GM19043 (cell line): ENCODE measurements at regions not wholly inside any gene's neighbourhood (a gene's known extent, or its start where the extent isn't known, plus 50 kb on each side); places are given as distances from the start of the nearest gene placed in this dataset.
"Not testable (repeated sequence)": the region's sequence is repeated elsewhere in the genome, so short reads cannot be mapped to it uniquely, and the experiment has no call there.

Experiments
- ATAC-seq: cut with Tn5 transposase; IDR thresholded peaks from one replicate; pipeline ENCODE4 v1.9.1; 2021; ENCODE audit warnings: low read depth; ENCODE audit not compliant: unreplicated experiment

DNA sequence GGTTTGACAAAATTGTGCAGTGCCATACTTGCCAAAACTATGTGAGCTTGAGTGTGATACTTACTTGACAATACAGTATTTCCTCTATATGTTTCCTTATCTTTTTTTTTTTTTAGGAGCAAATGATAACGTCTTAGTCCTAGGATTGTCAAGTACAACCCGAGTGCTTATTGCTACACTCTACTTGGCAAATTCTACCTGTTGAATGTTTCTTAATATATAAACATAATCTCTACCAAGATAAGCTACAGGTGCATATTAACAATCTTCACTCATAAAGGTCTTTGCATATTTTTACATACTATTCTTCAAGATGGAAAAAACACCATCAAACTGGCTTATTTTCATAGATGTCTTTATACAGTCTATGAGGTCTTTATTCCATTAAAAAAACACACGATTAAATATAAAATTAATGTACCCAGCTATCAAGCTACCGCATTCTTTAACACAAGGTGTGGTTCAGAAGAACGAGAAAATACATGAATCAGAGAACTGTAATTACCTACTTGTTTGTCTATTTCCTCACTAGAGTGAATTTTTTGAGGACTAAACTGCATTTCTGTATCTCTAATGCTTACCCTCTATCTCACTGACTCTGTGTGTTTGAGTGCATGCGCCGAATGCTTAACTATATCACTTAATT is 76.1 kb upstream of the PDSS1 start:
- no peak for ATAC-seq

GRCh38 chr10:26621889-26622711 is 75.4 kb upstream of the PDSS1 start:
- peak; percentile 66 for ATAC-seq

DNA sequence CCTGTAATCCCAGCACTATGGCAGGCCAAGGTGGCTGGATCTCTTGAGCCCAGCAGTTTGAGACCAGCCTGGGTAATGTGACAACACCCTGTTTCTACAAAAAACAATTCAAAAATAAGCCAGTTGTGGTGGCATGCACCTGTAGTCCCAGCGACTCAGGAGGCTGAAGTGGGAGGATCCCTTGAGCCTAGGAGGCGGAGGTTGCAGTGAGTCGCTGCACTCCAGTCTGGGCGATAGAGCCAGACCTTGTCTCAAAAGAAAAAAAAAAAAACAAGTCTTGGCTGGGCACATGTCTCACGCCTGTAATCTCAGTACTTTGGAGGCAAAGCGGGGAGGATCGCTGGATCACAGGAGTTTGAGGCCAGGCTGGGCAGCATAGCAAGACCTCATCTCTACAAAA is 74.6 kb upstream of the PDSS1 start:
- no peak for ATAC-seq

GRCh38 chr10:26624006-26624405 is 73.5 kb upstream of the PDSS1 start:
- ATAC-seq = no peak

DNA sequence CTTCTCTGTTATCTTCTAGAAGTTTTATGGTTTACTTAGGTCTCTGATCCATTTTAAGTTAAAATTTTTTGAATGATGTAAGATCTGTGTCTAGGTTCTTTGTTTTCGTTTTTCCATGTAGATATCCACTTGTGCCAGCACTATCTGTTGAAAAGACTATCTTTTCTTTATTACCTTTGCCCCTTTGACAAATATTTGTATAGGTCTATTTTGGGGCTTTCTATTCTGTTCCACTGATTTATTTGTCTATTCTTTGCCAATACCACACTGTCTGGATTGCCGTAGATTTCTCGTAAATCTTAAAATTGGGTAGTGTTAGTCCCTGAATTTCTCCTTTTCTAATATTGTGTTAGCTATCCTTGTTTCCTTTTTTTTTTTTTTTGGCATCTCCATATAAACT is 71.4 kb upstream of the PDSS1 start:
- ATAC-seq = no peak

DNA sequence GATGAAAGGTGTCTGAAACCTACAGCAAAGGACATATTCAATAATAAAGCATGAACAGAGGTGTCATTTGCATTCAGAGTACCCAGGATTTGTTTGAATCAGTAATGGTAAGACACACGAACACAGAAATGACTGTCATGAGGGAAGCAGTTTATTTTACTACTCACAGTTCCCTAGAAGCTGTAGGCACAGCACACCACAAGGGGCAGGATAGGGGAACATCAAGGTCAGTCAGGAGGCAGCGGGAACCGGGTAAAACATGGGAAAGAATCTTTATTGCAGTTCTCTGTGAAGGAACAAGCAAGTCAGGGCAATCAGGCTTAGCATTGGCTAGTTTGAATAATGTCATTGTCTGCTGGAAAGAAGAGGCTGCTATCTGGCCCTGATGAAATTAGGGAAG is 70.2 kb upstream of the PDSS1 start:
- no peak for ATAC-seq

- peak; percentile 67 for ATAC-seq
Measured at GRCh38 chr10:26628395-26628794, 69.1 kb upstream of the PDSS1 start.

- not testable (repeated sequence) for ATAC-seq
Measured at GRCh38 chr10:26632171-26632570, 65.3 kb upstream of the PDSS1 start.

GRCh38 chr10:26634111-26634510 is 63.4 kb upstream of the PDSS1 start:
- not testable (repeated sequence) for ATAC-seq

DNA sequence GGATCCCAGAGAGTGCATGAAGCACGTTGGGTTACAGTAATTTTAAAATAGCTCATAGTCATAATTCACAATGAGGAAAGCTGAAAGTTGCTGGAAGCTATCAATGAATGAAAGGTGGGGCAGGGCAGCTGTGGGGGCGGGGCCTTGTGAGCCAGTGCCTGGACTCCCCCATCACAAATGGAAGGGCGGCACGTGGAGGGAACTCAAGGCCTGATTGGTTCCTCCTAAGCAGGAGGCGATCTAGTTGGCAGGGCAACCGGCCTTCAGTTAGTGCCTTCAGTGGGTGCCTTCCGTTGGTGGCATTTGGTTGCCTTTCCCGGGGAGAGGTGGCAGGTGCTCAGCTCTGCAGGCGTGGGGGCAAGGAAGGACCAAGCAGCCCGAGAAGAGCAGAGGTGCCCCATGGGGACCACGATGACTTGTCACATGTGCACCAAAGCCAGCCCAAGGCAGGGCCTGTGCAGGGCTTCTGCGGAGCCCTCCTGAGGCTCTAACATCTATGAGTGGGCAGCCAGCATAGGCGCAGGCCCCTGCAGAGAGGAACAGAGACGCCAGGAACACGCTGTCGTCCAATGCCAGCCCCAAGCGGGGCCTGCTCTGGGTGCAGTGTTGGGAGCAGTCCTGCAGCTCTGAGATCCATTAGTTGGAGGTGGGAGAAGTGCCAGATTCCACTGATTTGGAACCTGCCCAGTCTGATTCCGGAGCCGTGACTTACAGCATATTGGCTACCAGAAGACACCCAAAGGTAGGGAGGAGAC is 59.8 kb upstream of the PDSS1 start:
- no peak for ATAC-seq

DNA sequence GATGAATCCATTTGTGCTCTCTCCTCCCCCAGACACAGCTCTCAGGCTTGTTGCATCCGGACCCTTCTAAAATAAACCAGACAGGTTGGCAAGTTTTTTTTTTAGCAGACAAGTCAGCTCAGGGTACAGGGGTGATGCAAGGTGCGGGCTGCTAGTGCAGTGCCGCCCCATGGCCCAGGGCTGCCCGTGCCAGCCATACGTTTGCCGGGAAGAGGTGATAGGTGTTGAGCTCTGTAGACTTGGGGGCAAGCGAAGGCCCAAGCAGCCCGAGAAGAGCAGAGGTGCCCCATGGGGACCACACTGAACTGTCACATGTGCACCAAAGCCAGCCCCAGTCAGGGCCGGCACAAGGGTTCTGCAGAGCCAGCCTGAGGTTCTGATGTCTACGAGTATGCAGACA is 57.1 kb upstream of the PDSS1 start:
- ATAC-seq = no peak

DNA sequence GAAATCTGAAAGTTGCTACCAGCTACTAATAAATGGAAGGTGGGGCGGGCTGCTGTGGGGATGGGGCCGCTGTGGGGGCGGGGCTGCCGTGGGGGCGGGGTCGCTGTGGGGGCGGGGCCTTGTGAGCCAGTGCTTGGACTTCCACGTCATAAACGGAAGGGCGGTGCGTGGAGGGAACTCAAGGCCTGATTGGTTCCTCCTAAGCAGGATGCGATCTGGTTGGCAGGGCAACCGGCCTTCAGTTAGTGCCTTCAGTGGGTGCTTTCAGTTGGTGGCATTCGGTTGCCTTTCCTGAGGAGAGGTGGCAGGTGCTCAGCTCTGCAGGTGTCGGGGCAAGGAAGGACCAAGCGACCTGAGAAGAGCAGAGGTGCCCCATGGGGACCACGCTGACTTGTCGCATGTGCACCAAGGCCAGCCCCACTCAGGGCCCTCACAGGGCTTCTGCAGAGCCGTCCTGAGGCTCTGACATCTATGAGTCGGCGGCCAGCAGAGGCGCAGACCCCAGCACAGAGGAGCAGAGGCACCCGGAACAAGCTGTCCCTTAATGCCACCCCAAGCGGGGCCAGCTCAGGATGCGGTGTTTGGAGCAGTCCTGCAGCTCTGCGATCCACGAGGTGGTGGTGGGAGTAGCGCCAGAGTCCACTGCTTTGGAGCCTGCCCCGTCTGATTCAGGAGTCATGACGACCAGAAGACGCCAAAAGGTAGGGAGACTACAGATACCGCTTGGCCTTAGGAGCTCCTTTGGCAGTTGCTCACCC is 54.4 kb upstream of the PDSS1 start:
- ATAC-seq = no peak

- ATAC-seq = no peak
Measured at GRCh38 chr10:26647602-26648244, 49.8 kb upstream of the PDSS1 start.
